Psoas muscle (tissue), 7 donors: ENCODE measurements at regions not wholly inside any gene's neighbourhood (a gene's known extent, or its start where the extent isn't known, plus 50 kb on each side); places are given as distances from the start of the nearest gene placed in this dataset.

Source experiments
- ATAC-seq, 4 donors: fragments of 200-7000 bp; cut with Tn5 transposase; one replicate each; pipeline ENCODE4 v1.9.1; 2020; ENCODE audit warnings: moderate library complexity in 3 of 4, mild to moderate bottlenecking in 2 of 4
- DNase-seq, 2 donors: peaks; one replicate each; pipeline ENCODE4 v3.0.0-alpha.2; 2020
- H3K27ac ChIP-seq: fragments of 200-600 bp; one replicate; pipeline ENCODE4 v1.8.0; 2022
- H3K27me3 ChIP-seq, 3 donors: fragments of 200-600 bp in 1 of 3; one replicate each; pipeline versions ENCODE4 v1.6.1 to v1.8.0; 2013 to 2022; ENCODE audit warnings: low read length in 2 of 3, mild to moderate bottlenecking in 2 of 3, moderate library complexity in 1 of 3; ENCODE audit not compliant: insufficient read depth in 3 of 3
- H3K36me3 ChIP-seq, 2 donors: fragments of 200-600 bp in 1 of 2; one replicate each; pipeline versions ENCODE4 v1.6.1 to v1.8.0; 2013 to 2022; ENCODE audit warnings: low read depth in 1 of 2, mild to moderate bottlenecking in 1 of 2, moderate library complexity in 1 of 2; ENCODE audit not compliant: insufficient read depth in 1 of 2
- H3K4me1 ChIP-seq: fragments of 200-600 bp; one replicate; pipeline ENCODE4 v1.8.0; 2022
- H3K4me3 ChIP-seq: fragments of 200-600 bp; one replicate; pipeline ENCODE4 v1.8.0; 2022; ENCODE audit warnings: mild to moderate bottlenecking
- H3K9me3 ChIP-seq: fragments of 200-600 bp; one replicate; pipeline ENCODE4 v1.8.0; 2022
- CTCF ChIP-seq: fragments of 200-600 bp; IDR thresholded peaks from one replicate; pipeline ENCODE4 v1.8.0; 2022; ENCODE audit warnings: antibody characterized with exemption
- WGBS, 3 donors: extraction: QIAGEN DNeasy Blood & Tissue Kit; methylation state at CpG; one replicate each; pipeline versions ENCODE4 v1.1.6 to v1.1.7; 2013; 5-methylcytosine and 5-hydroxymethylcytosine counted together
- intact Hi-C, 2 donors: fragments of 100-400 bp; cut with DNase I; formaldehyde crosslinking; loops; one replicate each; pipeline versions ENCODE4 v1.11.0 to v1.14.2; 2022
- donor health status: healthy with polysubstance abuse.
- donor health status: DM: no; HTN: no; CAD: no; lungs with moderate emphysema.
- donor health status: Bipolar disorder and iron deficiency.
- donor health status: healthy.
- donor health status: DM: yes; HTN: yes; CAD: no.
- donor health status: DM: no; HTN: no; CAD: no.
- donor health status: DM: yes; HTN: yes; CAD: no.

- ATAC-seq, result no peak
- H3K4me3 ChIP-seq, result no peak overlapping the region
- no peaks in the 10 kb centered on the region for H3K36me3 ChIP-seq
- H3K9me3 ChIP-seq, result no peaks in the 10 kb centered on the region
- no peak overlapping the region for H3K27ac ChIP-seq
- no peaks in the 10 kb centered on the region for H3K4me1 ChIP-seq
- no peak for TF ChIP-seq CTCF
- no peak for DNase-seq
- H3K27me3 ChIP-seq, result no peaks in the 10 kb centered on the region
- intact Hi-C loops, result no loop called here
Observed at GRCh38 chr12:97109441-97109840, 202.4 kb downstream of the NEDD1 start.

GRCh38 chr12:97112136-97112535 lies 205.1 kb downstream of the NEDD1 start:
- no peak overlapping the region for H3K4me3 ChIP-seq
- H3K27ac ChIP-seq, result no peak overlapping the region
- intact Hi-C loops, result no loop called here
- H3K4me1 ChIP-seq, result no peaks in the 10 kb centered on the region
- H3K36me3 ChIP-seq, result no peaks in the 10 kb centered on the region
- no peak for DNase-seq
- no peaks in the 10 kb centered on the region for H3K27me3 ChIP-seq
- no peak for ATAC-seq
- whole genome bisulfite sequencing, 3 donors, result 24 to 38% (median 26%) methylated on average over 4 of the region's 4 CpGs
- H3K9me3 ChIP-seq, result no peaks in the 10 kb centered on the region
- TF ChIP-seq CTCF, result no peak

- ATAC-seq, result no peak
- 58 to 61% (median 60%) methylated on average over 8 of the region's 8 CpGs for WGBS, 3 donors
- no peak for DNase-seq
- Histone ChIP-seq H3K4me1 (no peaks in the 10 kb centered on the region), H3K36me3 (no peaks in the 10 kb centered on the region), H3K27me3 (no peaks in the 10 kb centered on the region), H3K4me3 (no peak overlapping the region), H3K9me3 (no peaks in the 10 kb centered on the region), H3K27ac (no peak overlapping the region)
- intact Hi-C loops, result no loop called here
- no peak for TF ChIP-seq CTCF
Observed at GRCh38 chr12:97118796-97119375, 211.8 kb downstream of the NEDD1 start.

GRCh38 chr12:97127061-97127460 lies 220.0 kb downstream of the NEDD1 start:
- ATAC-seq (no peak), DNase-seq (no peak)
- intact Hi-C loops, result no loop called here
- Histone ChIP-seq H3K4me1 (no peaks in the 10 kb centered on the region), H3K27ac (no peak overlapping the region), H3K9me3 (no peaks in the 10 kb centered on the region), H3K27me3 (no peaks in the 10 kb centered on the region), H3K4me3 (no peak overlapping the region), H3K36me3 (no peaks in the 10 kb centered on the region)
- TF ChIP-seq CTCF, result no peak
- WGBS, 3 donors, result 54 to 58% (median 55%) methylated on average over 2 of the region's 2 CpGs
